A549 (cell line): ENCODE measurements at regions not wholly inside any gene's neighbourhood (a gene's known extent, or its start where the extent isn't known, plus 50 kb on each side); places are given as distances from the start of the nearest gene placed in this dataset.

Experiments used
- CHD2 ChIP-seq: fragments of 150-350 bp; IDR thresholded peaks from 2 replicates; pipeline ENCODE4 v1.6.1; 2014; ENCODE audit warnings: low read length; ENCODE audit not compliant: partially characterized antibody
- EP300 ChIP-seq, 2 experiments: fragments of >200 bp; sonication (Bioruptor Twin); formaldehyde crosslinking; IDR thresholded peaks; 2 replicates in 1 of 2; 3 replicates in 1 of 2; pipeline ENCODE4 v1.6.1; 2016 to 2017
- KDM1A ChIP-seq: fragments of 200-600 bp; sonication (generic); IDR thresholded peaks from 2 replicates; pipeline ENCODE4 v1.6.1; 2016; ENCODE audit warnings: low read depth, mild to moderate bottlenecking
- MAFK ChIP-seq: fragments of 450-650 bp; IDR thresholded peaks from 2 replicates; pipeline ENCODE4 v1.6.1; 2014; ENCODE audit not compliant: partially characterized antibody
- NR3C1 ChIP-seq: fragments of >200 bp; sonication (Bioruptor Twin); formaldehyde crosslinking; IDR thresholded peaks from 3 replicates; pipeline ENCODE4 v1.6.1; 2017
- POLR2A ChIP-seq: IDR thresholded peaks from 2 replicates; pipeline ENCODE4 v1.6.1; 2012; ENCODE audit warnings: mild to moderate bottlenecking, low read length
- POLR2AphosphoS2 ChIP-seq: conservative IDR thresholded peaks from 2 replicates; pipeline ENCODE4 v1.6.1; 2012; ENCODE audit warnings: low read length, improper control_type of control experiment, inconsistent platforms
- RAD21 ChIP-seq, 2 experiments: fragments of >200 bp in 1 of 2; sonication (Bioruptor Twin) in 1 of 2; formaldehyde crosslinking in 1 of 2; IDR thresholded peaks in 1 of 2; conservative IDR thresholded peaks in 1 of 2; 2 replicates in 1 of 2; 3 replicates in 1 of 2; pipeline ENCODE4 v1.6.1; 2012 to 2018; ENCODE audit warnings: inconsistent platforms in 1 of 2
- RFX5 ChIP-seq: fragments of 450-650 bp; IDR thresholded peaks from 2 replicates; pipeline ENCODE4 v1.7.1; 2014; ENCODE audit warnings: antibody characterized with exemption, mild to moderate bottlenecking, moderate library complexity
- ZFP36 ChIP-seq: fragments of 450-650 bp; IDR thresholded peaks from 2 replicates; pipeline ENCODE4 v1.6.1; 2014; ENCODE audit warnings: borderline replicate concordance; ENCODE audit not compliant: partially characterized antibody
- TF ChIP-seq, protein P1 (sequence below): fragments of >200 bp; sonication (Bioruptor Twin); formaldehyde crosslinking; IDR thresholded peaks from 3 replicates; pipeline ENCODE4 v1.5.1; 2016
- TF ChIP-seq, protein P2 (sequence below): fragments of 250-450 bp; sonication (Bioruptor Pico); IDR thresholded peaks from 2 replicates; pipeline ENCODE4 v1.5.0; 2021; ENCODE audit warnings: mild to moderate bottlenecking, moderate library complexity, borderline replicate concordance

DNA sequence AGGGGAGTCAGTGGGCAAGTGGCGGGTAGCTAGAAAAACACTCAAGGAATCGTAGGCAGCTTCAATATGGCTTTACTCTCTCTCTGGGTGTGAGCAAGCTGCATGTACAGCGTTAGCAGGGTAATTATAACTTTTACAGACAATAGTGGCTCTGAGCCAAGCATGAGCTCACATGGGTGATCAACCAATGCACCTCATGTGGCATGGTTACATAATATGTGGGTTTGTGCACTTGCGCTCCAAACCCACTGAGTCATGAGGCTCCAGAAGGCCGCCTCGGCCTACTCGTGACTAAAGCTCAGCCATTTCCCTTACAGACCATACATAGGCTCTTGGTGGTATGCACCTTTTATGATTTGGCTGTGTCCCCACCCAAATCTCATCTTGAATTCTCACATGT lies 78.4 kb upstream of the FBXL4 start:
- TF ChIP-seq CHD2 (no peak), ZFP36 (no peak), POLR2A (no peak), POLR2AphosphoS2 (no peak), KDM1A (no peak), MAFK (no peak), NR3C1 (no peak), RFX5 (no peak), RAD21 (conservative IDR thresholded peaks at IDR 0.05 in 1 of 2, IDR thresholded peaks at IDR 0.05 in 1 of 2) (no peak), EP300 (IDR thresholded peaks at IDR 0.05) (no peak)
- TF ChIP-seq, protein P1, sequence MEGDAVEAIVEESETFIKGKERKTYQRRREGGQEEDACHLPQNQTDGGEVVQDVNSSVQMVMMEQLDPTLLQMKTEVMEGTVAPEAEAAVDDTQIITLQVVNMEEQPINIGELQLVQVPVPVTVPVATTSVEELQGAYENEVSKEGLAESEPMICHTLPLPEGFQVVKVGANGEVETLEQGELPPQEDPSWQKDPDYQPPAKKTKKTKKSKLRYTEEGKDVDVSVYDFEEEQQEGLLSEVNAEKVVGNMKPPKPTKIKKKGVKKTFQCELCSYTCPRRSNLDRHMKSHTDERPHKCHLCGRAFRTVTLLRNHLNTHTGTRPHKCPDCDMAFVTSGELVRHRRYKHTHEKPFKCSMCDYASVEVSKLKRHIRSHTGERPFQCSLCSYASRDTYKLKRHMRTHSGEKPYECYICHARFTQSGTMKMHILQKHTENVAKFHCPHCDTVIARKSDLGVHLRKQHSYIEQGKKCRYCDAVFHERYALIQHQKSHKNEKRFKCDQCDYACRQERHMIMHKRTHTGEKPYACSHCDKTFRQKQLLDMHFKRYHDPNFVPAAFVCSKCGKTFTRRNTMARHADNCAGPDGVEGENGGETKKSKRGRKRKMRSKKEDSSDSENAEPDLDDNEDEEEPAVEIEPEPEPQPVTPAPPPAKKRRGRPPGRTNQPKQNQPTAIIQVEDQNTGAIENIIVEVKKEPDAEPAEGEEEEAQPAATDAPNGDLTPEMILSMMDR: no peak
- TF ChIP-seq, protein P2, sequence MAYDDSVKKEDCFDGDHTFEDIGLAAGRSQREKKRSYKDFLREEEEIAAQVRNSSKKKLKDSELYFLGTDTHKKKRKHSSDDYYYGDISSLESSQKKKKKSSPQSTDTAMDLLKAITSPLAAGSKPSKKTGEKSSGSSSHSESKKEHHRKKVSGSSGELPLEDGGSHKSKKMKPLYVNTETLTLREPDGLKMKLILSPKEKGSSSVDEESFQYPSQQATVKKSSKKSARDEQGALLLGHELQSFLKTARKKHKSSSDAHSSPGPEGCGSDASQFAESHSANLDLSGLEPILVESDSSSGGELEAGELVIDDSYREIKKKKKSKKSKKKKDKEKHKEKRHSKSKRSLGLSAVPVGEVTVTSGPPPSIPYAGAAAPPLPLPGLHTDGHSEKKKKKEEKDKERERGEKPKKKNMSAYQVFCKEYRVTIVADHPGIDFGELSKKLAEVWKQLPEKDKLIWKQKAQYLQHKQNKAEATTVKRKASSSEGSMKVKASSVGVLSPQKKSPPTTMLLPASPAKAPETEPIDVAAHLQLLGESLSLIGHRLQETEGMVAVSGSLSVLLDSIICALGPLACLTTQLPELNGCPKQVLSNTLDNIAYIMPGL (CRISPR knock-in tag): no peak
